IPS-15b (cell line): ENCODE measurements at regions not wholly inside any gene's neighbourhood (a gene's known extent, or its start where the extent isn't known, plus 50 kb on each side); places are given as distances from the start of the nearest gene placed in this dataset.

ENCODE experiments used
- H3K27me3 ChIP-seq: one replicate; pipeline ENCODE4 v1.6.1; 2013; ENCODE audit warnings: low read length; ENCODE audit not compliant: control insufficient read depth, insufficient read depth
- H3K36me3 ChIP-seq: one replicate; pipeline ENCODE4 v1.6.1; 2013; ENCODE audit warnings: low read length; ENCODE audit not compliant: control insufficient read depth, insufficient read depth
- H3K4me1 ChIP-seq: one replicate; pipeline ENCODE4 v1.6.1; 2013; ENCODE audit warnings: mild to moderate bottlenecking, low read length; ENCODE audit not compliant: control insufficient read depth, insufficient read depth
- H3K4me3 ChIP-seq: one replicate; pipeline ENCODE4 v1.5.1; 2013; ENCODE audit warnings: low read depth, low read length
- H3K9ac ChIP-seq: one replicate; pipeline ENCODE4 v1.6.1; 2013; ENCODE audit warnings: low read depth, mild to moderate bottlenecking, low read length
- H3K9me3 ChIP-seq: one replicate; pipeline ENCODE4 v1.6.1; 2013; ENCODE audit warnings: mild to moderate bottlenecking, low read length; ENCODE audit not compliant: control insufficient read depth, insufficient read depth

GRCh38 chr17:14833201-14833785 lies 431.8 kb downstream of the PMP22 start:
- Histone ChIP-seq H3K27me3 (no peaks in the 10 kb centered on the region), H3K9ac (no peak overlapping the region), H3K9me3 (no peaks in the 10 kb centered on the region), H3K4me3 (no peak overlapping the region), H3K36me3 (no peaks in the 10 kb centered on the region), H3K4me1 (no peaks in the 10 kb centered on the region)

- Histone ChIP-seq H3K36me3 (no peaks in the 10 kb centered on the region), H3K27me3 (no peaks in the 10 kb centered on the region), H3K4me1 (no peaks in the 10 kb centered on the region), H3K4me3 (no peak overlapping the region), H3K9me3 (no peaks in the 10 kb centered on the region), H3K9ac (no peak overlapping the region)
Measured at GRCh38 chr17:14831491-14831890, 433.6 kb downstream of the PMP22 start.

GRCh38 chr17:14827396-14827919 lies 437.7 kb downstream of the PMP22 start:
- Histone ChIP-seq H3K9me3 (no peaks in the 10 kb centered on the region), H3K36me3 (no peaks in the 10 kb centered on the region), H3K4me1 (no peaks in the 10 kb centered on the region), H3K27me3 (no peaks in the 10 kb centered on the region), H3K4me3 (no peak overlapping the region), H3K9ac (no peak overlapping the region)

GRCh38 chr17:14826358-14826757 lies 438.8 kb downstream of the PMP22 start:
- H3K4me3 ChIP-seq: no peak overlapping the region
- no peaks in the 10 kb centered on the region for H3K4me1 ChIP-seq

DNA sequence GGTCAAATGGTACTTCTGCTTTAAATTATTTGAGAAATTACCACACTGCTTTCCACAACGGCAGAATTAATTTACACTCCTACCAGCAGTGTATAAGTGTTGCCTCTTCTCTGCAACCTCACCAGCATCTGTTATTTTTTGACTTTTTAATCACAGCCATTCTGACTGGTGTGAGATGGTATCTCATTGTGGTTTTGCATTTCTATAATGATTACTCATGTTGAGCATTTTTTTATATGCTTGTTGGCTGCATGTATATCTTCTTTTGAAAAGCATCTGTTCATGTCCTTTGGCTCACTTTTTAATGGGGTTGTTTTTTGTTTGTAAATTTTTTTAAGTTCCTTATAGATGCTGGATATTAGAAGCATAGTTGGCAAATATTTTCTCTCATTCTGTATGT lies 446.7 kb downstream of the PMP22 start:
- Histone ChIP-seq H3K4me3 (no peak overlapping the region), H3K9ac (no peak overlapping the region)

More at GRCh38 chr17:14826358-14826757, 438.8 kb downstream of the PMP22 start:
- H3K9me3 ChIP-seq: no peaks in the 10 kb centered on the region
- H3K36me3 ChIP-seq: no peaks in the 10 kb centered on the region
- no peaks in the 10 kb centered on the region for H3K27me3 ChIP-seq
- H3K9ac ChIP-seq: no peak overlapping the region

DNA sequence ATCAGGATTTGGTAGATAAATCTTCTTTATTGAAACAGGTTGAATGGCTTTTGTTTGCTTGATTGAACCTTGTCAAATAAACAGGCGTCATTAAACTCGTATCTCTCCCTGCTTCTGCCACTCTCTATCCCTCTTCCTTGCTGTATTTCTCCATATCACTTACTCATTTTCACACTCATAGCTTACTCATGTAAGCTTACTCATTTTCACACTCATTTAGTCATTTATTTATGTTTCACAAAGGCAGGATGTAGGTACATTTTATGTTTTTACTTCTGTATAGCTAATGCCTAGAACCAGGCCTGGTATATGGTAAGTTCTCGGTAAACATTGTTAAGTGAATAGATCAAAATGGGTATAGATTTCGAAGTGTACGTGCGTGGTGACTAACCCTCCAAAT lies 450.0 kb downstream of the PMP22 start:
- Histone ChIP-seq H3K4me1 (no peaks in the 10 kb centered on the region), H3K4me3 (no peak overlapping the region), H3K9me3 (no peaks in the 10 kb centered on the region), H3K36me3 (no peaks in the 10 kb centered on the region), H3K27me3 (no peaks in the 10 kb centered on the region), H3K9ac (no peak overlapping the region)

More for the DNA sequence above, 446.7 kb downstream of the PMP22 start:
- Histone ChIP-seq H3K36me3 (no peaks in the 10 kb centered on the region), H3K27me3 (no peaks in the 10 kb centered on the region), H3K4me1 (no peaks in the 10 kb centered on the region), H3K9me3 (no peaks in the 10 kb centered on the region)

- no peaks in the 10 kb centered on the region for H3K27me3 ChIP-seq
Measured at GRCh38 chr17:14813649-14814370, 451.3 kb downstream of the PMP22 start.

DNA sequence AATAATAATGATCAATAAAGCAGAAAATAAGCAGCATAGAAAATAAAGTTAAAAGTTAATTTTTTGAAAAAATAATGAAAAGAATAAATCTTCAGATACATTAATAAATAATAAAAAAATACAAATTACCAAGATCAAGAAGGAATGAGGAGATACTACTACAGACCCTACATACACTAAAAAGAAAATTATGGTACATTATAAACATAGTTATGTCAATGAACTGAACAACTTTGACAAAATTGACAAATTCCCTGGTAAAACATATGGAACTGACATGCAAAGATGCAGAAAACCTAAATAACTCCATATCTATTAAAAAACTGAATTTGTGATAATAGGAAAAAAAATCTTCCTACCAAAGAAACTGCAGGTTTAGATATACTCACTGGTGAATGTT lies 456.7 kb downstream of the PMP22 start:
- no peaks in the 10 kb centered on the region for H3K36me3 ChIP-seq
- H3K27me3 ChIP-seq: no peaks in the 10 kb centered on the region
- no peaks in the 10 kb centered on the region for H3K9me3 ChIP-seq
- H3K4me1 ChIP-seq: no peaks in the 10 kb centered on the region
- H3K9ac ChIP-seq: no peak overlapping the region
- no peak overlapping the region for H3K4me3 ChIP-seq

More at GRCh38 chr17:14813649-14814370, 451.3 kb downstream of the PMP22 start:
- Histone ChIP-seq H3K4me3 (no peak overlapping the region), H3K4me1 (no peaks in the 10 kb centered on the region), H3K36me3 (no peaks in the 10 kb centered on the region), H3K9ac (no peak overlapping the region), H3K9me3 (no peaks in the 10 kb centered on the region)

DNA sequence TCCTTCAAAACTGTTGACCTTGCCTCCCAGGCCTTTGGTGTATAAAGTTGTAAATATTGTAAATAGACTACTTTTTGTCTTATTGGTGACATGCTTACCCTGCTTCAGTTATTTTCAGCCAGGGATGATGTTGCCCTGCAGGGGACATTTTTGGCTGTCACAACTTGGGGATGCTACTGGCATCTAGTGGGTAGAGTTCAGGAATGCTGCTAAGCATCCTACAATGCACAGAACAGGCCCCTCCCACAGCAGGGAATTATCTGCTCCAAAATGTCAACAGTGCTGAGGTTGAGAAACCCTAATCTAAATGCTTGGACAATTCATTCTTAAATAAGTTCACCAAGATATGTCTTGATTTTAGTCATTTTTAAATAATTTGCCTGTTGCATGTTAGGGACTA lies 459.8 kb downstream of the PMP22 start:
- Histone ChIP-seq H3K9ac (no peak overlapping the region), H3K4me3 (no peak overlapping the region), H3K4me1 (no peaks in the 10 kb centered on the region), H3K27me3 (no peaks in the 10 kb centered on the region), H3K36me3 (no peaks in the 10 kb centered on the region), H3K9me3 (no peaks in the 10 kb centered on the region)

- H3K27me3 ChIP-seq: no peaks in the 10 kb centered on the region
- H3K36me3 ChIP-seq: no peaks in the 10 kb centered on the region
- H3K9me3 ChIP-seq: no peaks in the 10 kb centered on the region
- no peak overlapping the region for H3K4me3 ChIP-seq
- H3K9ac ChIP-seq: no peak overlapping the region
- H3K4me1 ChIP-seq: no peaks in the 10 kb centered on the region
Measured at GRCh38 chr17:14803826-14804225, 461.3 kb downstream of the PMP22 start.

GRCh38 chr17:14797801-14798200 lies 467.3 kb downstream of the PMP22 start:
- H3K4me3 ChIP-seq: no peak overlapping the region
- H3K36me3 ChIP-seq: no peaks in the 10 kb centered on the region
- H3K9ac ChIP-seq: no peak overlapping the region
- H3K9me3 ChIP-seq: no peaks in the 10 kb centered on the region
- H3K27me3 ChIP-seq: no peaks in the 10 kb centered on the region
- H3K4me1 ChIP-seq: no peaks in the 10 kb centered on the region

DNA sequence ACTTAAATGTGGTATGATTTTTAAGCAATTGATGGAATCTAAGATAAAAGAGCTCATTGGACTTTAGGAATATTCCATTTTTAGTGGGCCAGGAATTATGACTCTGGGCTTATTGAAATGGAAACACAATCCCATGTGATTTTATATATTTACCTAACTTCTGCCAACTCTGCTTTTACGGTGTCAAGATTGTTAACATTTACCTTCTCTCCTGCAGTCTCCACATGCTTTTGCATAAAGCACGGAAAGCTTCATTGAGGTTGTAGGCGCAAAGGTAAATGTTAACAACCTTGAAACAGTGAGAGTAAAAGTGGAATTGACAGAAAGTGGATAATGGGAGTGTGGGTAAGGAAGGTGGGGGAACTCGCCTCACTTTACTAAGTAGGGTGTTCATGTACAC lies 468.1 kb downstream of the PMP22 start:
- Histone ChIP-seq H3K27me3 (no peaks in the 10 kb centered on the region), H3K36me3 (no peaks in the 10 kb centered on the region), H3K9me3 (no peaks in the 10 kb centered on the region), H3K4me1 (no peaks in the 10 kb centered on the region), H3K9ac (no peak overlapping the region), H3K4me3 (no peak overlapping the region)
